WTC11 (cell line): ENCODE measurements at regions not wholly inside any gene's neighbourhood (a gene's known extent, or its start where the extent isn't known, plus 50 kb on each side); places are given as distances from the start of the nearest gene placed in this dataset.
A peak's percentile ranks its signal among the peaks of the same experiment; 100 is the strongest.

ENCODE experiments used
- ATAC-seq: fragments of 200-7000 bp; cut with Tn5 transposase; 2 replicates; pipeline ENCODE4 v1.10.0; 2021; ENCODE audit warnings: mild to moderate bottlenecking, moderate library complexity
- CTCF ChIA-PET: fragments of 300-600 bp; sonication (Branson Sonifier 250); formaldehyde crosslinking; loops from one replicate; lab custom pipeline; 2021; ENCODE audit warnings: antibody characterized with exemption; lab: Charles Lee
- POLR2A ChIA-PET: fragments of 350-600 bp; sonication (Branson Sonifier 250); formaldehyde crosslinking; loops from one replicate; lab custom pipeline; 2021; ENCODE audit warnings: antibody characterized with exemption; lab: Charles Lee
- DNase-seq: peaks from one replicate; pipeline ENCODE4 v3.0.0; 2021; ENCODE audit warnings: low spot score
- H3K27ac Mint-ChIP-seq: 2 replicates; pipeline ENCODE4 v1.8.0; 2021; ENCODE audit warnings: mixed read lengths
- H3K27me3 Mint-ChIP-seq: 2 replicates; pipeline ENCODE4 v1.8.0; 2021; ENCODE audit warnings: low read depth, mild to moderate bottlenecking, moderate library complexity, mixed read lengths
- H3K36me3 Mint-ChIP-seq: 2 replicates; pipeline ENCODE4 v1.8.0; 2021; ENCODE audit warnings: mixed read lengths
- H3K4me1 Mint-ChIP-seq: 2 replicates; pipeline ENCODE4 v1.8.0; 2022; ENCODE audit warnings: mixed read lengths
- H3K4me3 Mint-ChIP-seq: 2 replicates; pipeline ENCODE4 v1.8.0; 2021; ENCODE audit warnings: mild to moderate bottlenecking, moderate library complexity, mixed read lengths
- H3K9me3 Mint-ChIP-seq: 2 replicates; pipeline ENCODE4 v1.8.0; 2021; ENCODE audit warnings: mixed read lengths
- ARID4B ChIP-seq: sonication (generic); formaldehyde crosslinking; IDR thresholded peaks from 2 replicates; pipeline ENCODE4 v1.8.0; 2023; ENCODE audit warnings: missing genetic modification reagents, mild to moderate bottlenecking, borderline replicate concordance
- ATF2 ChIP-seq: sonication (generic); formaldehyde crosslinking; IDR thresholded peaks from 2 replicates; pipeline ENCODE4 v1.8.1; 2022; ENCODE audit warnings: low read depth, missing genetic modification reagents, borderline replicate concordance
- E2F5 ChIP-seq: sonication (generic); formaldehyde crosslinking; IDR thresholded peaks from 2 replicates; pipeline ENCODE4 v1.8.1; 2022; ENCODE audit warnings: mild to moderate bottlenecking, moderate library complexity, missing genetic modification reagents
- MLX ChIP-seq: sonication (generic); formaldehyde crosslinking; IDR thresholded peaks from 2 replicates; pipeline ENCODE4 v1.8.1; 2023; ENCODE audit warnings: mild to moderate bottlenecking, missing genetic modification reagents, moderate library complexity
- NFYB ChIP-seq: sonication (generic); formaldehyde crosslinking; conservative IDR thresholded peaks from 2 replicates; pipeline ENCODE4 v1.8.0; 2022; ENCODE audit warnings: low read depth, missing genetic modification reagents
- NR3C1 ChIP-seq: sonication (generic); formaldehyde crosslinking; conservative IDR thresholded peaks from 2 replicates; pipeline ENCODE4 v1.8.1; 2023; ENCODE audit warnings: low read depth, mild to moderate bottlenecking, missing genetic modification reagents
- SMAD3 ChIP-seq: sonication (generic); formaldehyde crosslinking; IDR thresholded peaks from 2 replicates; pipeline ENCODE4 v1.8.0; 2022; ENCODE audit warnings: missing genetic modification reagents, mild to moderate bottlenecking, borderline replicate concordance
- USF1 ChIP-seq: sonication (generic); formaldehyde crosslinking; IDR thresholded peaks from 2 replicates; pipeline ENCODE4 v1.8.0; 2022; ENCODE audit warnings: mild to moderate bottlenecking, missing genetic modification reagents
- ZNF281 ChIP-seq: sonication (generic); formaldehyde crosslinking; IDR thresholded peaks from 2 replicates; pipeline ENCODE4 v1.8.0; 2023; ENCODE audit warnings: mild to moderate bottlenecking, missing genetic modification reagents
- ZNF396 ChIP-seq: fragments of 250-450 bp; sonication (Bioruptor Pico); IDR thresholded peaks from 2 replicates; pipeline ENCODE4 v1.8.0; 2021; ENCODE audit warnings: mild to moderate bottlenecking, moderate library complexity, borderline replicate concordance
- ZNF423 ChIP-seq: fragments of 250-450 bp; sonication (Bioruptor Pico); IDR thresholded peaks from 2 replicates; pipeline ENCODE4 v2.1.2; 2022; ENCODE audit warnings: mild to moderate bottlenecking, moderate library complexity
- ZNF512 ChIP-seq: sonication (generic); formaldehyde crosslinking; IDR thresholded peaks from 2 replicates; pipeline ENCODE4 v1.8.1; 2022; ENCODE audit warnings: missing genetic modification reagents, borderline replicate concordance
- ZNF671 ChIP-seq: fragments of 250-450 bp; sonication (Bioruptor Pico); IDR thresholded peaks from 2 replicates; pipeline ENCODE4 v1.8.0; 2021; ENCODE audit warnings: mild to moderate bottlenecking

- TF ChIP-seq ZNF281 (CRISPR knock-in tag) = no peak
These were observed 149.9 kb downstream of the LMLN start (continued) for GRCh38 chr3:198109883-198110282.

GRCh38 chr3:198112031-198112430 is 152.0 kb downstream of the LMLN start:
- Mint-ChIP-seq H3K27ac (no peak overlapping the region), H3K4me3 (no peak overlapping the region), H3K36me3 (no peaks in the 10 kb centered on the region), H3K4me1 (peaks cover 17% of the 10 kb centered on the region), H3K9me3 (peaks cover 8% of the 10 kb centered on the region; the same call in 1 of the 2 replicates), H3K27me3 (peaks cover 71% of the 10 kb centered on the region)
- POLR2A ChIA-PET = no interaction called here
- TF ChIP-seq NFYB (CRISPR knock-in tag) (no peak), SMAD3 (CRISPR knock-in tag) (no peak), USF1 (CRISPR knock-in tag) (no peak), ATF2 (CRISPR knock-in tag) (no peak), ZNF281 (CRISPR knock-in tag) (no peak)
- DNase-seq = no peak
- ATAC-seq = no peak
- CTCF ChIA-PET = interaction anchor here (2.4 kb wide), 1 partner anchor 31 kb away, joined by 12 read pairs; no protein-coding TSS in a partner anchor

- H3K9me3 Mint-ChIP-seq = peaks cover 8% of the 10 kb centered on the region; the same call in 1 of the 2 replicates
- H3K27ac Mint-ChIP-seq = no peak overlapping the region
- CTCF ChIA-PET = no interaction called here
- ATAC-seq = peak; percentile 90
- peaks cover 85% of the 10 kb centered on the region for H3K27me3 Mint-ChIP-seq
- peak overlapping the region; percentile 65 for H3K4me3 Mint-ChIP-seq
- DNase-seq = peak; percentile 40
- no peaks in the 10 kb centered on the region for H3K36me3 Mint-ChIP-seq
- POLR2A ChIA-PET = no interaction called here
- peaks cover 11% of the 10 kb centered on the region for H3K4me1 Mint-ChIP-seq
- TF ChIP-seq ZNF396 = no peak
- no peak for TF ChIP-seq MLX (CRISPR knock-in tag)
- TF ChIP-seq ZNF671 (CRISPR knock-in tag) = no peak
- no peak for TF ChIP-seq ZNF423
- TF ChIP-seq E2F5 (CRISPR knock-in tag) = 0 out of 2 replicates have a peak, but pooled peaks have one; percentile 49
- no peak for TF ChIP-seq NR3C1 (CRISPR knock-in tag)
- no peak for TF ChIP-seq ARID4B
- TF ChIP-seq ZNF512 (CRISPR knock-in tag) = no peak
These were observed 153.4 kb downstream of the LMLN start for GRCh38 chr3:198113206-198114053.
